ENCODE measurements at regions not wholly inside any gene's neighbourhood (a gene's known extent, or its start where the extent isn't known, plus 50 kb on each side); places are given as distances from the start of the nearest gene placed in this dataset.

DNA sequence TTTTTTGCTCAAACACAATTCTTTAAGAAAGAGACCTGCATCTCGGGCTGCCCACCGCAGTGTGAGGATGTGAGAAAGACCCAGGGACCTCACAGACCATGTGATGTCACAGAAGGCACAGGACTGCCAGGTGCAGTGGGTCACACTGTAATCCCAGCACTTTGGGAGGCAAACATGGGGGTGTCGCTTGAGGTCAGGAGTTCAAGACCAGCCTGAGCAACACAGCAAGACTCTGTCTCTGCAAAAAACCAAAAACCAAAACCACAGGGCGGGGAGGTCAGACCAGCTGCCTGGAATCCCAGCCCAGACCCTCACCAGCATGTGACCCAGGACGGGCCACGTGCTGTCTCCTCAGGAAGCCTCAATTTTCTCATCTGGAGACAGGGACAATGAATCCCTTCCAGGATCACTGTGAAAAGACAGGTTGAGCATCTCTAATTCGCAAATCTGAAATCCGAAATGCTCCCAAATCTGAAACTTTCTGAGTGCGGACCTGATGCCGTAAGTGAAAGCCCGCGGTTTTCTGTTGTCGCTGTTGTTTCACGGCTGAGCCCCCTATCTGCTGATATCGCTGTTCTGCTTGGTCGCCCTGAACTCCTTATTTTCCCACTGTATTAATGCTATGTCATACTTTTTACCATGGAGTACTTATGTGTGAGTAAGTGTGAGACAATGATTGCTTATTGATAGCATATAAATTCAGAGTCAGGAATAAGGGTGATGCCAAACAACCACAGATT is 159.5 kb upstream of the PTPN1 start (continued):
- TF ChIP-seq RAD51 (IDR thresholded peaks at IDR 0.05; ENCODE audit: borderline replicate concordance, low read depth) = peak; percentile 35; the same call in 1 of the 2 replicates
- TF ChIP-seq, protein P1, sequence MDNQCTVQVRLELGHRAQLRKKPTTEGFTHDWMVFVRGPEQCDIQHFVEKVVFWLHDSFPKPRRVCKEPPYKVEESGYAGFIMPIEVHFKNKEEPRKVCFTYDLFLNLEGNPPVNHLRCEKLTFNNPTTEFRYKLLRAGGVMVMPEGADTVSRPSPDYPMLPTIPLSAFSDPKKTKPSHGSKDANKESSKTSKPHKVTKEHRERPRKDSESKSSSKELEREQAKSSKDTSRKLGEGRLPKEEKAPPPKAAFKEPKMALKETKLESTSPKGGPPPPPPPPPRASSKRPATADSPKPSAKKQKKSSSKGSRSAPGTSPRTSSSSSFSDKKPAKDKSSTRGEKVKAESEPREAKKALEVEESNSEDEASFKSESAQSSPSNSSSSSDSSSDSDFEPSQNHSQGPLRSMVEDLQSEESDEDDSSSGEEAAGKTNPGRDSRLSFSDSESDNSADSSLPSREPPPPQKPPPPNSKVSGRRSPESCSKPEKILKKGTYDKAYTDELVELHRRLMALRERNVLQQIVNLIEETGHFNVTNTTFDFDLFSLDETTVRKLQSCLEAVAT (IDR thresholded peaks at IDR 0.05) = 0 out of 4 replicates have a peak, but pooled peaks of 1 of the 2 experiments have one; percentile 16
- TF ChIP-seq, protein P2, sequence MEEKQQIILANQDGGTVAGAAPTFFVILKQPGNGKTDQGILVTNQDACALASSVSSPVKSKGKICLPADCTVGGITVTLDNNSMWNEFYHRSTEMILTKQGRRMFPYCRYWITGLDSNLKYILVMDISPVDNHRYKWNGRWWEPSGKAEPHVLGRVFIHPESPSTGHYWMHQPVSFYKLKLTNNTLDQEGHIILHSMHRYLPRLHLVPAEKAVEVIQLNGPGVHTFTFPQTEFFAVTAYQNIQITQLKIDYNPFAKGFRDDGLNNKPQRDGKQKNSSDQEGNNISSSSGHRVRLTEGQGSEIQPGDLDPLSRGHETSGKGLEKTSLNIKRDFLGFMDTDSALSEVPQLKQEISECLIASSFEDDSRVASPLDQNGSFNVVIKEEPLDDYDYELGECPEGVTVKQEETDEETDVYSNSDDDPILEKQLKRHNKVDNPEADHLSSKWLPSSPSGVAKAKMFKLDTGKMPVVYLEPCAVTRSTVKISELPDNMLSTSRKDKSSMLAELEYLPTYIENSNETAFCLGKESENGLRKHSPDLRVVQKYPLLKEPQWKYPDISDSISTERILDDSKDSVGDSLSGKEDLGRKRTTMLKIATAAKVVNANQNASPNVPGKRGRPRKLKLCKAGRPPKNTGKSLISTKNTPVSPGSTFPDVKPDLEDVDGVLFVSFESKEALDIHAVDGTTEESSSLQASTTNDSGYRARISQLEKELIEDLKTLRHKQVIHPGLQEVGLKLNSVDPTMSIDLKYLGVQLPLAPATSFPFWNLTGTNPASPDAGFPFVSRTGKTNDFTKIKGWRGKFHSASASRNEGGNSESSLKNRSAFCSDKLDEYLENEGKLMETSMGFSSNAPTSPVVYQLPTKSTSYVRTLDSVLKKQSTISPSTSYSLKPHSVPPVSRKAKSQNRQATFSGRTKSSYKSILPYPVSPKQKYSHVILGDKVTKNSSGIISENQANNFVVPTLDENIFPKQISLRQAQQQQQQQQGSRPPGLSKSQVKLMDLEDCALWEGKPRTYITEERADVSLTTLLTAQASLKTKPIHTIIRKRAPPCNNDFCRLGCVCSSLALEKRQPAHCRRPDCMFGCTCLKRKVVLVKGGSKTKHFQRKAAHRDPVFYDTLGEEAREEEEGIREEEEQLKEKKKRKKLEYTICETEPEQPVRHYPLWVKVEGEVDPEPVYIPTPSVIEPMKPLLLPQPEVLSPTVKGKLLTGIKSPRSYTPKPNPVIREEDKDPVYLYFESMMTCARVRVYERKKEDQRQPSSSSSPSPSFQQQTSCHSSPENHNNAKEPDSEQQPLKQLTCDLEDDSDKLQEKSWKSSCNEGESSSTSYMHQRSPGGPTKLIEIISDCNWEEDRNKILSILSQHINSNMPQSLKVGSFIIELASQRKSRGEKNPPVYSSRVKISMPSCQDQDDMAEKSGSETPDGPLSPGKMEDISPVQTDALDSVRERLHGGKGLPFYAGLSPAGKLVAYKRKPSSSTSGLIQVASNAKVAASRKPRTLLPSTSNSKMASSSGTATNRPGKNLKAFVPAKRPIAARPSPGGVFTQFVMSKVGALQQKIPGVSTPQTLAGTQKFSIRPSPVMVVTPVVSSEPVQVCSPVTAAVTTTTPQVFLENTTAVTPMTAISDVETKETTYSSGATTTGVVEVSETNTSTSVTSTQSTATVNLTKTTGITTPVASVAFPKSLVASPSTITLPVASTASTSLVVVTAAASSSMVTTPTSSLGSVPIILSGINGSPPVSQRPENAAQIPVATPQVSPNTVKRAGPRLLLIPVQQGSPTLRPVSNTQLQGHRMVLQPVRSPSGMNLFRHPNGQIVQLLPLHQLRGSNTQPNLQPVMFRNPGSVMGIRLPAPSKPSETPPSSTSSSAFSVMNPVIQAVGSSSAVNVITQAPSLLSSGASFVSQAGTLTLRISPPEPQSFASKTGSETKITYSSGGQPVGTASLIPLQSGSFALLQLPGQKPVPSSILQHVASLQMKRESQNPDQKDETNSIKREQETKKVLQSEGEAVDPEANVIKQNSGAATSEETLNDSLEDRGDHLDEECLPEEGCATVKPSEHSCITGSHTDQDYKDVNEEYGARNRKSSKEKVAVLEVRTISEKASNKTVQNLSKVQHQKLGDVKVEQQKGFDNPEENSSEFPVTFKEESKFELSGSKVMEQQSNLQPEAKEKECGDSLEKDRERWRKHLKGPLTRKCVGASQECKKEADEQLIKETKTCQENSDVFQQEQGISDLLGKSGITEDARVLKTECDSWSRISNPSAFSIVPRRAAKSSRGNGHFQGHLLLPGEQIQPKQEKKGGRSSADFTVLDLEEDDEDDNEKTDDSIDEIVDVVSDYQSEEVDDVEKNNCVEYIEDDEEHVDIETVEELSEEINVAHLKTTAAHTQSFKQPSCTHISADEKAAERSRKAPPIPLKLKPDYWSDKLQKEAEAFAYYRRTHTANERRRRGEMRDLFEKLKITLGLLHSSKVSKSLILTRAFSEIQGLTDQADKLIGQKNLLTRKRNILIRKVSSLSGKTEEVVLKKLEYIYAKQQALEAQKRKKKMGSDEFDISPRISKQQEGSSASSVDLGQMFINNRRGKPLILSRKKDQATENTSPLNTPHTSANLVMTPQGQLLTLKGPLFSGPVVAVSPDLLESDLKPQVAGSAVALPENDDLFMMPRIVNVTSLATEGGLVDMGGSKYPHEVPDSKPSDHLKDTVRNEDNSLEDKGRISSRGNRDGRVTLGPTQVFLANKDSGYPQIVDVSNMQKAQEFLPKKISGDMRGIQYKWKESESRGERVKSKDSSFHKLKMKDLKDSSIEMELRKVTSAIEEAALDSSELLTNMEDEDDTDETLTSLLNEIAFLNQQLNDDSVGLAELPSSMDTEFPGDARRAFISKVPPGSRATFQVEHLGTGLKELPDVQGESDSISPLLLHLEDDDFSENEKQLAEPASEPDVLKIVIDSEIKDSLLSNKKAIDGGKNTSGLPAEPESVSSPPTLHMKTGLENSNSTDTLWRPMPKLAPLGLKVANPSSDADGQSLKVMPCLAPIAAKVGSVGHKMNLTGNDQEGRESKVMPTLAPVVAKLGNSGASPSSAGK (IDR thresholded peaks at IDR 0.05) = peak; percentile 43; the same call in 1 of the 2 replicates

All from K562 (cell line).